Skin of body (tissue), 1 donor: ENCODE measurements at regions not wholly inside any gene's neighbourhood (a gene's known extent, or its start where the extent isn't known, plus 50 kb on each side); places are given as distances from the start of the nearest gene placed in this dataset.
A peak's percentile ranks its signal among the peaks of the same experiment; 100 is the strongest.
"Not testable (repeated sequence)": the region's sequence is repeated elsewhere in the genome, so short reads cannot be mapped to it uniquely, and the experiment has no call there.

ENCODE experiments used
- DNase-seq: peaks from one replicate; lab custom pipeline; 2025; lab: John Stamatoyannopoulos, UW

- no peak for DNase-seq
These were observed 223.8 kb upstream of the ZCCHC13 start for GRCh38 chrX:74080165-74080564.

- no peak for DNase-seq
These were observed 213.4 kb upstream of the XIST start for GRCh38 chrX:74065831-74066390.

GRCh38 chrX:74063426-74064155 is 211.1 kb upstream of the XIST start:
- DNase-seq = no peak

GRCh38 chrX:74061879-74062278 is 209.4 kb upstream of the XIST start:
- DNase-seq = no peak

- no peak for DNase-seq
These were observed 196.6 kb upstream of the XIST start for GRCh38 chrX:74049126-74049525.

- not testable (repeated sequence) for DNase-seq
These were observed 181.6 kb upstream of the XIST start for GRCh38 chrX:74034066-74034465.

- DNase-seq = not testable (repeated sequence)
These were observed 179.0 kb upstream of the XIST start for GRCh38 chrX:74031527-74031926.

GRCh38 chrX:74030766-74031165 is 178.3 kb upstream of the XIST start:
- DNase-seq = not testable (repeated sequence)

- DNase-seq = not testable (repeated sequence)
These were observed 172.6 kb upstream of the XIST start for GRCh38 chrX:74025145-74025544.

GRCh38 chrX:74023203-74023602 is 170.7 kb upstream of the XIST start:
- no peak for DNase-seq

GRCh38 chrX:74018253-74018652 is 165.7 kb upstream of the XIST start:
- no peak for DNase-seq

GRCh38 chrX:74015379-74016019 is 163.0 kb upstream of the XIST start:
- DNase-seq = peak; percentile 5

- no peak for DNase-seq
These were observed 156.5 kb upstream of the XIST start for GRCh38 chrX:74009041-74009440.

GRCh38 chrX:73992019-73992418 is 139.5 kb upstream of the XIST start:
- no peak for DNase-seq

- DNase-seq = no peak
These were observed 134.7 kb upstream of the XIST start for GRCh38 chrX:73987166-73987565.

GRCh38 chrX:73979551-73980131 is 127.1 kb upstream of the XIST start:
- no peak for DNase-seq

GRCh38 chrX:73977542-73978169 is 125.1 kb upstream of the XIST start:
- no peak for DNase-seq

- DNase-seq = not testable (repeated sequence)
These were observed 114.9 kb upstream of the XIST start for GRCh38 chrX:73967461-73967860.

GRCh38 chrX:73965833-73966232 is 113.3 kb upstream of the XIST start:
- no peak for DNase-seq

GRCh38 chrX:73964579-73964978 is 112.1 kb upstream of the XIST start:
- no peak for DNase-seq

GRCh38 chrX:73963682-73964081 is 111.2 kb upstream of the XIST start:
- DNase-seq = no peak

- no peak for DNase-seq
These were observed 110.4 kb upstream of the XIST start for GRCh38 chrX:73962948-73963347.
